Peyer's patch (tissue), 4 donors: ENCODE measurements at regions not wholly inside any gene's neighbourhood (a gene's known extent, or its start where the extent isn't known, plus 50 kb on each side); places are given as distances from the start of the nearest gene placed in this dataset.
A peak's percentile ranks its signal among the peaks of the same experiment; 100 is the strongest.
"Not testable (repeated sequence)": the region's sequence is repeated elsewhere in the genome, so short reads cannot be mapped to it uniquely, and the experiment has no call there.

ENCODE experiments used
- DNase-seq, 3 donors: peaks; one replicate each; pipeline ENCODE4 v3.0.0-alpha.2; 2017 to 2019
- H3K27ac ChIP-seq, 4 donors: fragments of 200-600 bp; sonication (generic); one replicate each; pipeline ENCODE4 v1.5.1; 2016 to 2019
- H3K27me3 ChIP-seq, 2 donors: fragments of 200-600 bp; sonication (generic); one replicate each; pipeline ENCODE4 v1.5.1; 2019
- H3K36me3 ChIP-seq, 3 donors: fragments of 200-600 bp; sonication (generic); one replicate each; pipeline ENCODE4 v1.5.1; 2016 to 2019
- H3K4me1 ChIP-seq, 4 donors: fragments of 200-600 bp; sonication (generic); one replicate each; pipeline ENCODE4 v1.5.1; 2016 to 2019
- H3K4me3 ChIP-seq, 4 donors: fragments of 200-600 bp; sonication (generic); 1 replicate in 3 of 4; 2 replicates in 1 of 4; pipeline ENCODE4 v1.5.1; 2016 to 2019; ENCODE audit warnings: mild to moderate bottlenecking in 1 of 4
- H3K9me3 ChIP-seq, 4 donors: fragments of 200-600 bp; sonication (generic); one replicate each; pipeline ENCODE4 v1.5.1; 2016 to 2019; ENCODE audit warnings: mild to moderate bottlenecking in 1 of 4
- POLR2A ChIP-seq, 2 donors: fragments of 450-650 bp; IDR thresholded peaks; one replicate each; pipeline ENCODE4 v1.5.1; 2017; ENCODE audit warnings: antibody characterized with exemption in 2 of 2, mild to moderate bottlenecking in 2 of 2, moderate library complexity in 2 of 2
- TF ChIP-seq, protein P1 (sequence below), 6 experiments: fragments of 450-650 bp in 4 of 6; fragments of 200-600 bp in 2 of 6; sonication (generic) in 1 of 6; IDR thresholded peaks; one replicate each; pipeline ENCODE4 v1.5.1; 2017 to 2019; ENCODE audit warnings: antibody characterized with exemption in 6 of 6, mild to moderate bottlenecking in 3 of 6, moderate library complexity in 1 of 6

DNA sequence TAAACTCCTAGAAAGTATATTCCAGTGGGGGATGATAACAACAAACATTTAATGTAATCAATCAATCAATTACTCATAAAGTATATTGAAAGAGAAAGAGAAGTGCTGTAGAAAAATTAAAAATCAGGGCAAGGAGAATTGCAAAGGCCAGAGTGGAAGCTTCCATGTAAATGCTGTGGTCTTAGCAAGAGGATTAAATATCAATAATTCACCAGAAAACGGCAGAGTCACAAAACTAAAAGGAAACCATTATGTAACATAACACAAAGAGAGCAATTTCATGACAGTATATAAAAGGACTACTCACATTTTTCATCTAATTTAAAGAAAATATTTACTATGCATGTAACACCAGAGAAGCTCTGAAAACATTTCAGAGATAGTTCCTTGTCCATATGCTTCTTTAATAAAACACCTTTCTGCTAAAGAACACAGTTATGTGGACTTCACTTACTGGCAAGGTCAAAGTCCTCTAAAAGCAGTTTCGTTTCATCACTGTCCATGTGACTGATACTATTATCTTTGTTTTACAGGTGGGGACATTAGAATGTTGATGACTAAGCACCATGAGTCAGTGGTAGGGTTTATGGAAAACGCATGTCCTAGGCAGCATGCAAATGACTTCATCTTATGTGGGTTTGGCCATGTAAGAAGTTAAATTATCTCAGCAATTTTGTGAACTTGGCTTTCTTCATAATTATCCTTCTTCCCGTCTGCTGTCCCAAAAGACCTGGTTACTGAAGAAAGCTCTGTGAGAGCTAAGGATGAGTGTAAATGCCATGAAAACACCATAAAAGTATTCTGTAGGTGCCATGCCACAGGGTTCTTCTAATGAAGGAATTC is 185.8 kb upstream of the TENT5A start:
- H3K27ac ChIP-seq: peak overlapping the region in 3 of 4 donors; percentile 50 to 74 (median 61)

DNA sequence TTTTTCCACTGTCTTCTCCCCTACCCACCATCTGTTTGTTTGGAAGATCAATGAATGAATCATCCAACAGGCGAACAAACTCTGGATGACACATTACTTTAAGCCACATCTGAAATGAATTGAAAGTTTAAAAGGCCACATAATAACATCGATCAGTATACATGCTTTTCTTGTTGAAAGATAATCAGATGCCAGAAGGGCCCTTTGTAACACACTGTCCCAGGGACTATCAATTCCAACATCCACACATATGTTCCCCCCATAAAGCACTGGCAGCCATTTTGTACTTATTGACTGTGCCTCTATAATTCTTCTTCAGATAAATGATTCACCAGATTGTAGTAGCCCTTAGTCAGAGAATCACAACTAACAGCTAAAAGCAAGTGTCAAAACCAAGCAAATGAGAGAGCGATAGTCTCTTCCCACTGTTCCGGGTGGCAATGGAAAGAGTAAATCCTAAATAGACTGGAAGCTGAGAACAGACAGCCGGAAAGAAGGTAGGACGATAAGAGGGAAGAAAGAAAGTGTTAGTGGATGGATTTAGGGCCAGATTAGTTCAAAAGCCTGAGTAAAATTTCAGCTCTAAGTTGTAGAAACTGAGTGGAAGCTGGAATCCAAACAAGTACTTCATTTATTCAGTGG is 184.9 kb upstream of the TENT5A start:
- TF ChIP-seq, protein P1, sequence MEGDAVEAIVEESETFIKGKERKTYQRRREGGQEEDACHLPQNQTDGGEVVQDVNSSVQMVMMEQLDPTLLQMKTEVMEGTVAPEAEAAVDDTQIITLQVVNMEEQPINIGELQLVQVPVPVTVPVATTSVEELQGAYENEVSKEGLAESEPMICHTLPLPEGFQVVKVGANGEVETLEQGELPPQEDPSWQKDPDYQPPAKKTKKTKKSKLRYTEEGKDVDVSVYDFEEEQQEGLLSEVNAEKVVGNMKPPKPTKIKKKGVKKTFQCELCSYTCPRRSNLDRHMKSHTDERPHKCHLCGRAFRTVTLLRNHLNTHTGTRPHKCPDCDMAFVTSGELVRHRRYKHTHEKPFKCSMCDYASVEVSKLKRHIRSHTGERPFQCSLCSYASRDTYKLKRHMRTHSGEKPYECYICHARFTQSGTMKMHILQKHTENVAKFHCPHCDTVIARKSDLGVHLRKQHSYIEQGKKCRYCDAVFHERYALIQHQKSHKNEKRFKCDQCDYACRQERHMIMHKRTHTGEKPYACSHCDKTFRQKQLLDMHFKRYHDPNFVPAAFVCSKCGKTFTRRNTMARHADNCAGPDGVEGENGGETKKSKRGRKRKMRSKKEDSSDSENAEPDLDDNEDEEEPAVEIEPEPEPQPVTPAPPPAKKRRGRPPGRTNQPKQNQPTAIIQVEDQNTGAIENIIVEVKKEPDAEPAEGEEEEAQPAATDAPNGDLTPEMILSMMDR (IDR thresholded peaks at IDR 0.05): no peak
- TF ChIP-seq POLR2A (IDR thresholded peaks at IDR 0.05): no peak
- Histone ChIP-seq H3K27me3 (no peaks in the 10 kb centered on the region), H3K9me3 (no peaks in the 10 kb centered on the region), H3K27ac (peak overlapping the region in 3 of 4 donors; percentile 50 to 74 (median 61)), H3K4me1 (peaks cover 0 to 4% (median 0%) of the 10 kb centered on the region in 4 donors), H3K36me3 (no peaks in the 10 kb centered on the region), H3K4me3 (peak overlapping the region in 2 of 4 donors; percentile 31 to 36)
- DNase-seq: no peak

More for the DNA sequence above, 185.8 kb upstream of the TENT5A start:
- Histone ChIP-seq H3K36me3 (no peaks in the 10 kb centered on the region), H3K27me3 (no peaks in the 10 kb centered on the region), H3K9me3 (no peaks in the 10 kb centered on the region), H3K4me1 (peaks cover 0 to 4% (median 0%) of the 10 kb centered on the region in 4 donors), H3K4me3 (peak overlapping the region in 2 of 4 donors; percentile 31 to 36)
- peak; percentile 32 to 60 for TF ChIP-seq POLR2A (IDR thresholded peaks at IDR 0.05)
- TF ChIP-seq, protein P1 (IDR thresholded peaks at IDR 0.05): no peak
- peak in 1 of 3 donors; percentile 49 for DNase-seq

DNA sequence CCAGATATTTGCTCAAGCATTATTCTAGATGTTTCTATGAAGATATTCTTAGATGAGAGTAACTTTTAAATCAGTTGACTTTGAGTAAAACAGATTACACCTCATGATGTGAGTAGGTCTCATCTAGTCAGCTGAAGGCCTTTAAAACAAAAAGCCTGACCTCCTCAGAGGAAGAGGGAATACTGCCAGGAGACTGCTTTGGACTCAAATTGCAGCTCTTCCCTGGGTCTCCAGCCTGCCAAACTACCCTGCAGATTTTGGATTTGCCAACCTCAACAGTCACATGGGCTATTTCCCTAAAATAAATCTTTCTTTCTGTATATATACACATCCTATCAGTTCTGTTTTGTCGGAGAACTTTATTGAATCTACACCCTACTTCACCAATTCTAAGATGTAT is 182.5 kb upstream of the TENT5A start:
- H3K27me3 ChIP-seq: no peaks in the 10 kb centered on the region

DNA sequence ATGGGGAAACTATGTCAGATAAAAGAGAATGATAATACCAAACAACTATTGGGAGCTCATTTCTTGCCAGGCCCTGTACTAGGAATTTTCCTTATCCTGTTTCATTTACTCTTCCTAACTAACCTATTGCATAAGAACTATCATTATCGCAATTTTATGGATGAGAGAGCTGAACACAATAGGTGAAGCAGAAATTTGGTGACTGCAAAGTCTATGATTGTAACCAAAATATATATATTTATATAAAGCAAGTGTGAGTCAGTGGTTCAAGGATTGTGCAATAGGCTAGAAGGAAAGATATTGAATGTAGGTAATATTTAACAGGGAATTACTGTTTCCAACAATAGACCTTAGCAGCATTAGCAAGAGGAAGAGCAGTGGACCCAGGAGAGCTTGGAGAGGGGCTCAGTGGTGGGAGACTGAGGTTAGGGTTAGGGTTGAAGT is 181.1 kb upstream of the TENT5A start:
- peak in 1 of 3 donors; percentile 43 for DNase-seq
- Histone ChIP-seq H3K36me3 (no peaks in the 10 kb centered on the region), H3K27me3 (no peaks in the 10 kb centered on the region), H3K4me3 (no peak overlapping the region), H3K4me1 (peaks cover 0 to 4% (median 0%) of the 10 kb centered on the region in 4 donors), H3K9me3 (no peaks in the 10 kb centered on the region), H3K27ac (peak overlapping the region in 2 of 4 donors; percentile 51 to 66)
- no peak for TF ChIP-seq POLR2A (IDR thresholded peaks at IDR 0.05)
- TF ChIP-seq, protein P1 (IDR thresholded peaks at IDR 0.05): no peak

More for the DNA sequence above, 182.5 kb upstream of the TENT5A start:
- TF ChIP-seq POLR2A (IDR thresholded peaks at IDR 0.05): no peak
- TF ChIP-seq, protein P1 (IDR thresholded peaks at IDR 0.05): no peak
- H3K27ac ChIP-seq: peak overlapping the region in 2 of 4 donors; percentile 51 to 66
- H3K4me1 ChIP-seq: peaks cover 0 to 4% (median 0%) of the 10 kb centered on the region in 4 donors
- no peaks in the 10 kb centered on the region for H3K36me3 ChIP-seq
- no peak overlapping the region for H3K4me3 ChIP-seq
- H3K9me3 ChIP-seq: no peaks in the 10 kb centered on the region
- DNase-seq: no peak

DNA sequence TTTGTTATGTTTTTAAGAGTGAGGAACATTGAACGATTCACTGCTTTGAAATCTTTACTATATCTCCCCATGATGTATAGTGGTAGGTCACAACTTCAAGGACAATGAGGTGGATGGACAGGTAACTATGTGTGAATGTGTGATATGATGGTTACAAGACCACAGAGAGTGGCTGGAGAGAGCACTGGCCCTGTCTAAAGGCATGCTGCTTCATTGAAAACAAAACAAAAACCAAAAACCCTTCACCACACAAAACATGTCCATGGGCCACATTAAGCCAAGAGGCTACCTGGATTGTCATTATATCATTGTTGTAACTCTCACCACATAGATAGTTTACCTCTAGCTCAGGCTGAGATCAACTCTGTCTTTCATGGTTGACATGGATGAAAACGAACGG is 180.6 kb upstream of the TENT5A start:
- Histone ChIP-seq H3K4me3 (no peak overlapping the region), H3K27me3 (no peaks in the 10 kb centered on the region), H3K36me3 (no peaks in the 10 kb centered on the region), H3K4me1 (peaks cover 0 to 4% (median 0%) of the 10 kb centered on the region in 4 donors), H3K9me3 (no peaks in the 10 kb centered on the region), H3K27ac (no peak overlapping the region)
- no peak for DNase-seq
- TF ChIP-seq POLR2A (IDR thresholded peaks at IDR 0.05): no peak
- TF ChIP-seq, protein P1 (IDR thresholded peaks at IDR 0.05): no peak

DNA sequence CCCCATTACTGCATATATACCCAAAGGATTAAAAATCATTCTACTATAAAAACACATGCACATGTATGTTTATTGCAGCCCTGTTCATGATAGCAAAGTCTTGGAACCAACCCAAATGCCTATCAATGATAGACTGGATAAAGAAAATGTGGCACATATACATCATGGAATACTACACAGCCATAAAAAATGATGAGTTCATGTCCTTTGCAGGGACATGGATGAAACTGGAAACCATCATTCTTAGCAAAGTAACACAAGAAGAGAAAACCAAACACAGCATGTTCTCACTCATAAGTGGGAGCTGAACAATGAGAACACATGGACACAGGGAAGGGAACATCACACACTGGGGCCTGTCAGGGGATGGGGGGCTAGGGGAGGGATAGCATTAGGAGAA is 180.0 kb upstream of the TENT5A start:
- H3K27ac ChIP-seq, H3K4me3 ChIP-seq, H3K27me3 ChIP-seq, DNase-seq, H3K9me3 ChIP-seq, H3K4me1 ChIP-seq, H3K36me3 ChIP-seq: not testable (repeated sequence)
